Right lobe of liver (tissue), 6 donors: ENCODE measurements at regions not wholly inside any gene's neighbourhood (a gene's known extent, or its start where the extent isn't known, plus 50 kb on each side); places are given as distances from the start of the nearest gene placed in this dataset.
"Not testable (repeated sequence)": the region's sequence is repeated elsewhere in the genome, so short reads cannot be mapped to it uniquely, and the experiment has no call there.

ENCODE experiments used
- ATAC-seq, 4 donors: fragments of 200-7000 bp; cut with Tn5 transposase; one replicate each; pipeline ENCODE4 v1.9.1; 2020; ENCODE audit warnings: mild to moderate bottlenecking in 4 of 4, moderate library complexity in 4 of 4
- DNase-seq, 3 donors: peaks; one replicate each; pipeline ENCODE4 v3.0.0-alpha.2; 2020
- H3K27ac ChIP-seq, 3 donors: fragments of 200-600 bp; one replicate each; pipeline ENCODE4 v1.8.0; 2022
- H3K27me3 ChIP-seq, 2 donors: fragments of 200-600 bp; one replicate each; pipeline ENCODE4 v1.8.0; 2022
- H3K36me3 ChIP-seq, 4 donors: fragments of 200-600 bp; sonication (generic) in 1 of 4; one replicate each; pipeline versions ENCODE4 v1.5.1 to v1.8.0; 2017 to 2022; ENCODE audit warnings: control low read depth in 1 of 4
- H3K4me1 ChIP-seq, 4 donors: fragments of 200-600 bp; sonication (generic) in 1 of 4; one replicate each; pipeline versions ENCODE4 v1.5.1 to v1.8.0; 2017 to 2022; ENCODE audit warnings: control low read depth in 1 of 4
- H3K4me3 ChIP-seq, 3 donors: fragments of 200-600 bp; one replicate each; pipeline ENCODE4 v1.8.0; 2022
- H3K9me3 ChIP-seq, 4 donors: fragments of 200-600 bp; sonication (generic) in 1 of 4; one replicate each; pipeline versions ENCODE4 v1.5.1 to v1.8.0; 2017 to 2022; ENCODE audit warnings: control low read depth in 1 of 4
- CTCF ChIP-seq, 4 donors: fragments of 200-600 bp in 3 of 4; fragments of 450-650 bp in 1 of 4; IDR thresholded peaks; one replicate each; pipeline versions ENCODE4 v1.5.1 to v1.8.0; 2016 to 2022; ENCODE audit warnings: antibody characterized with exemption in 4 of 4, mild to moderate bottlenecking in 2 of 4
- POLR2A ChIP-seq: fragments of 450-650 bp; IDR thresholded peaks from one replicate; pipeline ENCODE4 v1.6.1; 2017; ENCODE audit warnings: antibody characterized with exemption, mild to moderate bottlenecking
- WGBS: methylation state at CpG from one replicate; pipeline ENCODE4 v1.1.6; 2018; ENCODE audit warnings: low coverage, low lambda C conversion rate; ENCODE audit not compliant: insufficient coverage; ENCODE audit errors: missing lambda C conversion rate; 5-methylcytosine and 5-hydroxymethylcytosine counted together
- intact Hi-C, 2 donors: fragments of 100-400 bp; cut with DNase I; formaldehyde crosslinking; loops; one replicate each; pipeline versions ENCODE4 v1.11.2 to v1.14.1; 2022
- donor health status: DM: no; HTN: yes; CAD: no.
- donor health status: DM: no; HTN: no; CAD: no.
- donor health status: DM: no; HTN: no; CAD: no.
- donor health status: DM: no; HTN: yes; CAD: no.
- donor health status: DM: no; HTN: yes; CAD: no.

GRCh38 chr7:15081891-15082290 is 179.3 kb upstream of the DGKB start:
- WGBS, result 93% methylated on average over 1 of the region's 1 CpG
- Histone ChIP-seq H3K4me3 (no peak overlapping the region), H3K4me1 (no peaks in the 10 kb centered on the region), H3K27me3 (no peaks in the 10 kb centered on the region), H3K27ac (no peak overlapping the region), H3K9me3 (no peaks in the 10 kb centered on the region), H3K36me3 (no peaks in the 10 kb centered on the region)
- intact Hi-C loops, result no loop called here
- no peak for ATAC-seq
- TF ChIP-seq POLR2A (no peak), CTCF (IDR thresholded peaks at IDR 0.05) (no peak)
- DNase-seq, result no peak

DNA sequence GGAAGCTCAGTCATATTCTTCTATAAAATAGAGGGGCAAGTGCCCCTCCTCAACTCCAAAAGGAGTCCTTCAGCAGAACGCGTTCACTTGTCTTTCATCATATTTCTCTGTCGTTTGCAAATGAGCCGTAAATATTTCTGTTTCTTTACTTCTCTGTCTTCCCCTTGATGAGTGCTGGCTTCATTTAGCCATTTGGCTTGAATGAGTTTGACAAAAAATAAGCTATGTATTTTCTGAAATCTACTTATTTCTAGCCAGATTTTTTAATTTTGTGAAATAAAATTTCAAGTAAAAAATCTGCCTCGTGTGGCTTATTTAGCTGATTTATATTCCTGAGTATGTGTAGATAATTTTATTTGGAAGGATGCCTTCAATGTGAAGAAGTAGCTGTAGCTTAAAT is 170.8 kb upstream of the DGKB start:
- WGBS, result 88% methylated on average over 5 of the region's 5 CpGs
- no peaks in the 10 kb centered on the region for H3K9me3 ChIP-seq
- TF ChIP-seq CTCF (IDR thresholded peaks at IDR 0.05) (no peak), POLR2A (no peak)
- H3K36me3 ChIP-seq, result no peaks in the 10 kb centered on the region
- DNase-seq, result no peak
- H3K27ac ChIP-seq, result no peak overlapping the region
- no peak overlapping the region for H3K4me3 ChIP-seq
- intact Hi-C loops, result no loop called here
- H3K27me3 ChIP-seq, result no peaks in the 10 kb centered on the region
- no peaks in the 10 kb centered on the region for H3K4me1 ChIP-seq
- no peak for ATAC-seq

- Histone ChIP-seq H3K27ac (no peak overlapping the region), H3K4me3 (no peak overlapping the region), H3K27me3 (no peaks in the 10 kb centered on the region), H3K9me3 (no peaks in the 10 kb centered on the region), H3K36me3 (no peaks in the 10 kb centered on the region), H3K4me1 (no peaks in the 10 kb centered on the region)
- WGBS, result 91% methylated on average over 1 of the region's 1 CpG
- no peak for TF ChIP-seq POLR2A
- TF ChIP-seq CTCF (IDR thresholded peaks at IDR 0.05), result no peak
- ATAC-seq, result no peak
- DNase-seq, result no peak
- intact Hi-C loops, result no loop called here
Measured at GRCh38 chr7:15068324-15068723, 165.8 kb upstream of the DGKB start.

- no peaks in the 10 kb centered on the region for H3K9me3 ChIP-seq
- no peaks in the 10 kb centered on the region for H3K4me1 ChIP-seq
- no peak for DNase-seq
- no peak overlapping the region for H3K27ac ChIP-seq
- H3K27me3 ChIP-seq, result no peaks in the 10 kb centered on the region
- peak in 3 of 4 donors; percentile 36 to 46 (median 46) for ATAC-seq
- no peak overlapping the region for H3K4me3 ChIP-seq
- no peak for TF ChIP-seq CTCF (IDR thresholded peaks at IDR 0.05)
- TF ChIP-seq POLR2A, result no peak
- intact Hi-C loops, result no loop called here
- 49% methylated on average over 5 of the region's 5 CpGs for WGBS
- H3K36me3 ChIP-seq, result no peaks in the 10 kb centered on the region
Measured at GRCh38 chr7:15057272-15057671, 154.7 kb upstream of the DGKB start.

DNA sequence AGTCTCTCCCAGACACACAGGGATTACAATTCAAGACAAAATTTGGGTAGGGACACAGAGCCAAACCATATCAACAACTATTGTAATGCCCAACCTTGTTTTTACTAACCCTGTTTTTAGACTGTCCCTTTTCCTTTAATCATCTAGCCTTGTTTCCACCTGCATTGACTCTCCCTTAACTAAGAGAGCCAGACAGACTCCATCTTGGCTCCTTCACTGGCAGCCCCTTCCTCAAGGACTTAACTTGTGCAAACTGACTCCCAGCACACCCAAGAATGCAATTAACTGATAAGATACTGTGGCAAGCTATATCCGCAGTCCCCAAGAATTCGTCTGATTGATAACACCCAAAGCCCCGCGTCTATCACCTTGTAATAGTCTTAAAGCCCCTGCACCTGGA is 151.8 kb upstream of the DGKB start:
- H3K9me3 ChIP-seq, intact Hi-C loops, DNase-seq, H3K4me1 ChIP-seq, ATAC-seq, H3K4me3 ChIP-seq, H3K27me3 ChIP-seq, H3K36me3 ChIP-seq, H3K27ac ChIP-seq: not testable (repeated sequence)
- WGBS, result 35% methylated on average over 3 of the region's 4 CpGs
